Effector memory CD4-positive, alpha-beta T cell (primary cell): ENCODE measurements at regions not wholly inside any gene's neighbourhood (a gene's known extent, or its start where the extent isn't known, plus 50 kb on each side); places are given as distances from the start of the nearest gene placed in this dataset.

Source experiments
- DNase-seq, 3 donors: peaks; one replicate each; pipeline ENCODE4 v3.0.0-alpha.2; 2020
- H3K27ac ChIP-seq: 2 replicates; pipeline ENCODE4 v1.7.0; 2013; ENCODE audit warnings: mild to moderate bottlenecking, low read length, moderate library complexity; ENCODE audit not compliant: insufficient read depth, poor library complexity, severe bottlenecking
- H3K27me3 ChIP-seq: replicated peaks from 2 replicates; pipeline ENCODE4 v1.7.0; 2013; ENCODE audit warnings: mild to moderate bottlenecking, low read length; ENCODE audit not compliant: insufficient read depth, control insufficient read depth, poor library complexity, severe bottlenecking
- H3K36me3 ChIP-seq: 2 replicates; pipeline ENCODE4 v1.7.0; 2013; ENCODE audit warnings: mild to moderate bottlenecking, low read length, moderate library complexity; ENCODE audit not compliant: control insufficient read depth, insufficient read depth
- H3K4me1 ChIP-seq: 2 replicates; pipeline ENCODE4 v1.7.0; 2013; ENCODE audit warnings: low read length, mild to moderate bottlenecking; ENCODE audit not compliant: control insufficient read depth, insufficient read depth, poor library complexity, severe bottlenecking
- H3K4me3 ChIP-seq: 2 replicates; pipeline ENCODE4 v1.7.0; 2013; ENCODE audit warnings: low read length, low read depth, mild to moderate bottlenecking; ENCODE audit not compliant: insufficient read depth, poor library complexity, severe bottlenecking
- H3K9me3 ChIP-seq: 2 replicates; pipeline ENCODE4 v1.7.0; 2013; ENCODE audit warnings: mild to moderate bottlenecking, low read length, moderate library complexity; ENCODE audit not compliant: control insufficient read depth

DNA sequence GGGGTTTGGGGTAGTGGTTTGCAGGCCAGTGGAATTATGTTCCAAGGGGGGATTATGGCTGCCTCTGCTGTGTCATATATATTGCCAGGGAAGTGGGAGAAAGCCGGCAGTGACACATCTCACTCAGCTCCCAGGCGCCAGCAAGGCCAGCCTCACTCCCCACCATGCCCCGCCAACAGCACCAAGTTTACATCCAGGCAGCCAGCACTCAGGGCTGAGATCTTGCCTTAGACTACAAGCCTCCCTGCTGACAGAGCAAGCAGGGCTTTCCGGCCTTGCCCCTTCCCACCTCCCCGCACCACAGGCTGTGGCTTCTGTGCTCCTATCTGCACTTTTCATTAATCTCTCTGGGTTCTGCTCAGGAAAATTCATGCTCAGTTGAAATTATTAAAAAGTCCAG lies 385.1 kb downstream of the MZT1 start:
- no peaks in the 10 kb centered on the region for H3K36me3 ChIP-seq
- no peak overlapping the region for H3K27ac ChIP-seq
- H3K4me1 ChIP-seq: no peaks in the 10 kb centered on the region
- H3K9me3 ChIP-seq: no peaks in the 10 kb centered on the region
- no peak overlapping the region for H3K4me3 ChIP-seq
- H3K27me3 ChIP-seq: no peaks in the 10 kb centered on the region
- DNase-seq: no peak

DNA sequence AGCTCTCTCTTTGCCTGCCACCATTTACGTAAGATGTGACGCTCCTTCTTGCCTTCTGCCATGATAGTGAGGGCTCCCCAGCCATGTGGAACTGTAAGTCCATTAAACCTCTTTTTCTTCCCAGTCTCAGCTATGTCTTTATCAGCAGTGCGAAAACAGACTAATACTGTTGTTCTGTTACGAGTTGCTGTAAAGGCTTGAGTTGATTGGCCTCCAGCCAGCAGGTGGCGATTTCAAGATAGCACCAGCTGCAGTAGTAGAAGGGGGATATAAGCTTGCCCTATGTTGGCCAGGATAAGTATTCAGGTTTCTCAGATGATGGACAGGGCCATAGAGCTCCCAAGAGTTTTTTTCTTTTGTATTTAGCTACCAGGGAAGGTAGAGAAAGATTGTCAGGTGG lies 385.5 kb downstream of the MZT1 start:
- Histone ChIP-seq H3K9me3 (no peaks in the 10 kb centered on the region), H3K4me3 (no peak overlapping the region), H3K27me3 (no peaks in the 10 kb centered on the region), H3K4me1 (no peaks in the 10 kb centered on the region), H3K36me3 (no peaks in the 10 kb centered on the region), H3K27ac (no peak overlapping the region)
- no peak for DNase-seq

DNA sequence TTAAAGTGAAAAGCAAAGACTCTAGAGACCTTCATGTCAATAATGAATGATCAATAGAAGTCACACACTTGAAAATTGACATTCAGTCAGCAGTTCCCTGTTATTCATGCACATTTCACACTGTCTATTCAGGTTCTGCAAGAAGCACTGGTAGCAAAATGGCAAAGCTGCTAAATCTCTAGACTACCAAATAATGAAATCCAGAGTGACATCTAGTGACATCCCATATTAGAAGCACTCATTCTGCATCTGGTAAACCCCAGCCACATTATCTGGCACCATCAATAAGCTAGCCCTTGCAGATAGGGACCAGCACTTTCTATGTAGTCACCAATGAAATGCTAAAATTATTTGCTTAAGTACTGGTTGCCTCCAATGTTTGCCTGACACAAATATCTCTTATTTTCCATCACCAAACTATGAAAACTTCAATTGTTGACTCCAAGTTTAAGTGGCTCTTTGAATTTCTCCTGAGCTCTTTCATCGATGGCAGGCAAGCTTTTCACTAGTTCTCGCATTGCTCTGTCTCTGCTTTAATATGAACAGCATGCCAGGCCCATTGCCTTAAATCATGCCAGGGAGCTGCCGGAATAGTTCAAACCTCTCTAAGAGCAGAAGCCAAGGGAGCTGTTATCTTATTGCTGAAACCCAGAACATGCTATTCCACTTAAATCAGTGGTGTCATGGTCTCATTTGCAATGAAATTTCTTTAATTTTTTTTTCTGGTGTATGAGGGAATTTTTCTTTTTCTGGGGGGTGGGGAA lies 409.9 kb downstream of the MZT1 start:
- Histone ChIP-seq H3K36me3 (no peaks in the 10 kb centered on the region), H3K4me3 (no peak overlapping the region), H3K4me1 (no peaks in the 10 kb centered on the region), H3K27ac (no peak overlapping the region), H3K27me3 (no peaks in the 10 kb centered on the region), H3K9me3 (no peaks in the 10 kb centered on the region)
- DNase-seq: no peak

DNA sequence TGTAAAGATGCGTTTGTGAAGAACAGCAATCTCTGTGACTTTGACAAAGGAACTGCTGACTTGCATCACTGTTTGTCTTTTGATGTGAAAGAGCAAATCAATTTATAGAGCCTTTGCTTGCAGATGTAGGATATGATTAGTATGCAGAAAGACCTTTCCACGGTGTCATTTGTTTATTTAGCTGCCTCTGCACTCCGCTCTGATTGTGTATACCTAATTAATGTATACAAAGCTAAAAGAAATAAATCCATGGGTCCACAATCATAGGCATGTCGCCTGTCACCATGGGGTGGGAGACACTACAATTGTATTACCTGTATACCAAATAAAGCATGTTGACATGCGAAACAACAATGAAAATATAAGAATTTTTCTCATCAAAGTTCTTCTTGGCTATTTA lies 410.7 kb downstream of the MZT1 start:
- no peaks in the 10 kb centered on the region for H3K36me3 ChIP-seq

DNA sequence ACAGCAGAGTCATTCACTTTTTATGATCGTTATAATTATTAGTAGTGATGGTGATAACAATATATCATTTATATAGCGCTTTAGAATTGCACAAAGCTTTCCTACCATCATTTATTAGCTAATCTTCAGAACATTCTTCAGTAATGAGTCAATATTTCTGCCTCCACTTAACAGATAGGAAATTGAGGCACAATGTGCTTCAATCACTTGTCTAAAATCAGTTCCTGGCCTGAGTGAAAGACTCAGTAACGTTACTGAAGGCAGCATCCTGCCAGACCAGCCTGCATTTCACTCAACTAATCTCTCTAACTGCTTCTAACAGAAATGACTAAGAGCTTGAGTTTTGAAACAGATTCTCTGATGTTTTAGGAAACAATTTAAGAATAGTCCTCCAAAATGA lies 412.1 kb downstream of the MZT1 start:
- Histone ChIP-seq H3K27me3 (no peaks in the 10 kb centered on the region), H3K36me3 (no peaks in the 10 kb centered on the region), H3K4me1 (no peaks in the 10 kb centered on the region), H3K9me3 (no peaks in the 10 kb centered on the region), H3K4me3 (no peak overlapping the region), H3K27ac (no peak overlapping the region)
- no peak for DNase-seq

More for the DNA sequence above, 410.7 kb downstream of the MZT1 start:
- Histone ChIP-seq H3K27me3 (no peaks in the 10 kb centered on the region), H3K4me3 (no peak overlapping the region), H3K27ac (no peak overlapping the region), H3K9me3 (no peaks in the 10 kb centered on the region), H3K4me1 (no peaks in the 10 kb centered on the region)
- no peak for DNase-seq

DNA sequence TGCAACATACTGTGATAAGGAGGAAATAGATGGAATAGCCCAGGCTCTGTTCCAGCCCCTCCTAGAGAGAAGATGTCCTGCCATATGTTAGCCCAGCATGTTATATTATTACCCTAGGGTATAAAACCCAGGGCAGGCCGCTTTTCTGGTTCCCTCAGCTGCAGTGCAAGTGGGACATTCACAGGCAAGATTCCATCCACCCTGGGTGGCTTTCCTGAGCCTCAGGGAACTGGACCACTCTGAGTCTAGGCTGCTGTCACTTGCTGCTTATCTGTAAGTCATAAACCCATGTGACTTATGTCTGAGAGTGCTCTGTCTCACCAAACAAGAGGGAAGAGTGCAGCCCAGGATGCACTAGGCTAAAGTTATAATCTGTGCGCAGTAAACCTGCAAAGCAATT lies 413.2 kb downstream of the MZT1 start:
- Histone ChIP-seq H3K36me3 (no peaks in the 10 kb centered on the region), H3K27me3 (no peaks in the 10 kb centered on the region), H3K27ac (no peak overlapping the region), H3K4me3 (no peak overlapping the region), H3K9me3 (no peaks in the 10 kb centered on the region), H3K4me1 (no peaks in the 10 kb centered on the region)
- no peak for DNase-seq

DNA sequence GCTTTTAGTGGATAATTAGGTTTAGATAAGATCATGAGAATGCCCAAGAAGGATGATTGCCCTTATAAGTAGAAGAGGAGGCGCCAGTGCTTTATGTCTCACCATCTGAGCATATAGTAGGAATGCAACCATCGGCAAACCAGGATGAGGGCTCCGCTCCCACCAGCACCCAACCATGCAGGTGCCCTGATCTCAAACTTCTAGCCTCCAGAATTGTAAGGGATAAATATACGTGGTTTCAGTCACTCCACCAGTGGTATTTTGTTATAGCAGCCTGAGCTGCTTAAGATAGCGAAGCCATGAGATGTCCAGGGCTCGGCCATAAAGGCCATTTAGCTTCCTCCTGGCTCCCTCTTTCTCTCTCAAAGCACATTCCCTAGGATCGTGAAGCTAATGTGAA lies 413.9 kb downstream of the MZT1 start:
- Histone ChIP-seq H3K36me3 (no peaks in the 10 kb centered on the region), H3K27me3 (no peaks in the 10 kb centered on the region), H3K27ac (no peak overlapping the region), H3K4me1 (no peaks in the 10 kb centered on the region), H3K4me3 (no peak overlapping the region), H3K9me3 (no peaks in the 10 kb centered on the region)
- no peak for DNase-seq

DNA sequence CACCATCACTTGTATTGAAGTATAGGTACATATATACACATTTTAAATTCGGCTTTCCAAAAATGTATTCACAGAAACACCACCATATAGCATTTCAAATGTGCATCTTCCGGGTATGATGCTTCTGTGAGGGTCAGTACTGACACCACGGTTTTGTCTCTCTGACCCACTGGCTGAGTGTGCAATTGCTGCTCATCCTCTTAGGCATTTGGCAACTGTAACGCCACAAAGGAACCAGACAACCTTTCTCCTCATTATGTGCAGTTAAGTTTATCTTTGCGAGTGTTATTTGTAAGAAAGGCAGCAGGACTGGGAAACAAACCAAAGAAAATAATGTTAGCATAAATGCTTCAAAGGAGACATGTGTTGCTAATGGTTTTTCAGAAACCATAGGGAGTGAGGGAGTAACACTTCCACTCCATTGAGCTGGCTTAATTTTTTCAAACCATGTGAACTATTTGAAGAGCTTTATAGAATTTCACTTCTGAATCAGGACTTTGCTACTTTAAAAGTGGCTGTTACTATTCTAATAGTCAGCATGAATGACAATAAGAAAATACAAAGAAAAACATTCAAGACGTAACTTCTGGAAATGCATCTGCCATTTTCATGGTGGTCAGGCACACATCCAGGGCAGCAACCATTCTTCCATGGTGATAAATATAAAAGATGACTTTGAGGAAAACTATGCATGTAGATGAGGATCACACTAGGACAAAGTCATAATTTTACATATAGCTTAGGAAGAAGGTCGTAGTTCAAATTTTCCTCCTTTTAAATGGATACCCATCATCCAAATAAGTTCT lies 423.3 kb downstream of the MZT1 start:
- H3K9me3 ChIP-seq: no peaks in the 10 kb centered on the region
- DNase-seq: no peak
- no peaks in the 10 kb centered on the region for H3K27me3 ChIP-seq
- H3K4me3 ChIP-seq: no peak overlapping the region
- H3K27ac ChIP-seq: no peak overlapping the region
- H3K36me3 ChIP-seq: no peaks in the 10 kb centered on the region
- H3K4me1 ChIP-seq: no peaks in the 10 kb centered on the region

DNA sequence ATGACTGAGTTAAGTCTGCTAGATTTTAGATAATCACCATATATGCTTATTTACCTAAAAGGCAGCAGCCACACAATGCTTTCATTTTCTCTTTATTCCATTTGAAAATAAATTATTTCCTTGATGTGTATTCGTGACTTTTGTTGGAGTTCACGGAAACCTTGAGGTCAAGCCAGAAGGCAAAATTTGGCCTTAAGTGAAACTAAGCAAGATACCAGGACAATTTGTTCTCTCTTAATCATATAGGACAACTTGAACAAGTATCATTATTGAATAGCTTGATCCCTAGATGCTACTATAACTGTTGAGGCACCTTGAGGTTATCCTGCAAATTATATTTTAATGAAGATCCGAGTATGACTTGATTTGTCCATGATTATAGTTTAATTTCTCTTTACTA lies 429.2 kb upstream of the DACH1 start:
- Histone ChIP-seq H3K36me3 (no peaks in the 10 kb centered on the region), H3K27me3 (no peaks in the 10 kb centered on the region), H3K4me1 (no peaks in the 10 kb centered on the region), H3K4me3 (no peak overlapping the region), H3K27ac (no peak overlapping the region), H3K9me3 (no peaks in the 10 kb centered on the region)
- no peak for DNase-seq

DNA sequence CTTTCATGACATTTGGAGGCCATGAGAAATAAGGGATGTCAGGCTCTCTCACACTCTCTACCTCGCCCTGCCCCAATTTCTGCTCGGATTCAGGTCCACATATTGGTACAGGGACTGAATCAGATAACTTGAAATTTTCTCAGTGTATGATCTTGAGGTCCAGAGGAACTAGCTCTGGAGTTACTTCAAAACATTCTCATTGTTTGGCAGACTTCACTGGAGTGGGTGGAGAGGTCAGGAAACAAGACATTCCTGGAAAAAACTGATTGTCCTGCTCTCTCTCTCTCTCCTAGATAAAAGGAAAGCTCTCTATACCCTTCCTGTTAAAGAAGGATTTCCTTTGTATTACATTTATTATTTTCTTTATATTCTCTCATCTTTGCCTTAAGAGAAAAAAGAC lies 428.1 kb upstream of the DACH1 start:
- no peaks in the 10 kb centered on the region for H3K36me3 ChIP-seq
- H3K4me1 ChIP-seq: no peaks in the 10 kb centered on the region
- no peaks in the 10 kb centered on the region for H3K27me3 ChIP-seq
- DNase-seq: no peak
- H3K27ac ChIP-seq: no peak overlapping the region
- H3K9me3 ChIP-seq: no peaks in the 10 kb centered on the region
- no peak overlapping the region for H3K4me3 ChIP-seq
